Stimulated activated effector memory CD8-positive, alpha-beta T cell treated with anti-CD3 and anti-CD28 coated beads, Interleukin-12 subunit alpha, Interleukin-12 subunit beta, amount 100 ng/mL, for 72 hours (primary cell): ENCODE measurements at regions not wholly inside any gene's neighbourhood (a gene's known extent, or its start where the extent isn't known, plus 50 kb on each side); places are given as distances from the start of the nearest gene placed in this dataset.
A peak's percentile ranks its signal among the peaks of the same experiment; 100 is the strongest.

Source experiments
- ATAC-seq: fragments of 150-1000 bp; cut with Tn5 transposase; 2 replicates; pipeline ENCODE4 v1.10.0; 2021
- DNase-seq, 2 donors: peaks; one replicate each; pipeline ENCODE4 v3.0.0; 2021 to 2022; ENCODE audit warnings: low spot score in 2 of 2
- H3K27ac Mint-ChIP-seq: one replicate; pipeline ENCODE4 v1.8.0; 2022; ENCODE audit warnings: mild to moderate bottlenecking, mixed read lengths
- H3K36me3 Mint-ChIP-seq: one replicate; pipeline ENCODE4 v1.8.0; 2022; ENCODE audit warnings: mild to moderate bottlenecking, mixed read lengths
- H3K4me1 Mint-ChIP-seq: one replicate; pipeline ENCODE4 v1.8.0; 2022; ENCODE audit warnings: mixed read lengths
- H3K4me3 Mint-ChIP-seq: one replicate; pipeline ENCODE4 v1.8.0; 2022; ENCODE audit warnings: mild to moderate bottlenecking, mixed read lengths
- H3K9me3 Mint-ChIP-seq: one replicate; pipeline ENCODE4 v1.8.0; 2022; ENCODE audit warnings: mixed read lengths

DNA sequence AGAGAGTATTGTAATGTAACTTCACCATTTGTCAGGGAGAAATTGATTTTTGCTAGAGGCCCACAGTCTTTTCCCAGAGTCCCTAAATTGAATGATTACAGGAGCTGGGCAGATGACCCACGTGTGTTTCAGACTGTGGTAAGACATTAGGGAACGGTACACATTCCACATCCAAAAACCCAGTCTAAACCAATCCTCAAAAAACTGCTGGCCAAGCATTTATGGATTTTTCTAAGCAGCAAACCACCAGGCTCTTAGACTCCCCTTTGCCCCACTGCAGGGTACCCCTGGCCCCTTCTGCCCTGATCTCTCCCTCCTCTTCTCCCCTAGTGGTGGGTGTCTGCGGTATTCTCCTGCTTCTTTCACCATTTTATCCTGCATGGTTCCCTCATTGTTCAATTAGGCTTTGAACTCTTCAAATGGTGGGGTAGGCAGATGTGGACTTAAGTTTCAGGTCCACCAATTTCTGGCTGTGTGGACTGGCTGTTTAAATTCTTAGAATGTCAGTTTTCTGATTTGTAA lies 135.5 kb upstream of the SORCS3 start:
- H3K9me3 Mint-ChIP-seq: no peaks in the 10 kb centered on the region
- H3K4me3 Mint-ChIP-seq: no peak overlapping the region
- ATAC-seq (no peak), DNase-seq (no peak)
- no peak overlapping the region for H3K27ac Mint-ChIP-seq
- H3K36me3 Mint-ChIP-seq: no peaks in the 10 kb centered on the region
- H3K4me1 Mint-ChIP-seq: no peaks in the 10 kb centered on the region

DNA sequence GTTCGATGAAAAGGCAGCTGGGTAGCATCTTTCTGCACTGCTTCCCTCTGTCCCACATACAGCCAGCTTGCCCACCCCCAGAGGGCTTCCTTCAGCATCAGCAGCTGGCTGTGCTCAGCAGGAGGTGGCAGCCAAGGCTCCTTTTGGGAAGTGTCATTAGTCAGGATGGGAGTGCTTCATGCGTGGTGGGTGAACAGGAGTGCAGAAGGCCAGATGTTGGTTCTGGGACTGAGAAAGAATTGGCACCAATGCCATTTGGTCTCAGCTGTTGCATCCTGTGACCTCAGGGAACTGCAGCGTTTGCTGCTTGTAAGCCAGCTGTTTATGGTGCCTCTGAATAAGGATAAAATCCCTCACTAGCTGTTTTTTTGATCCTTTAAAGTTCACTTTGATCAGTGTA lies 131.1 kb upstream of the SORCS3 start:
- H3K9me3 Mint-ChIP-seq: no peaks in the 10 kb centered on the region
- no peaks in the 10 kb centered on the region for H3K36me3 Mint-ChIP-seq
- ATAC-seq (no peak), DNase-seq (no peak)
- no peak overlapping the region for H3K27ac Mint-ChIP-seq
- H3K4me1 Mint-ChIP-seq: no peaks in the 10 kb centered on the region
- no peak overlapping the region for H3K4me3 Mint-ChIP-seq

DNA sequence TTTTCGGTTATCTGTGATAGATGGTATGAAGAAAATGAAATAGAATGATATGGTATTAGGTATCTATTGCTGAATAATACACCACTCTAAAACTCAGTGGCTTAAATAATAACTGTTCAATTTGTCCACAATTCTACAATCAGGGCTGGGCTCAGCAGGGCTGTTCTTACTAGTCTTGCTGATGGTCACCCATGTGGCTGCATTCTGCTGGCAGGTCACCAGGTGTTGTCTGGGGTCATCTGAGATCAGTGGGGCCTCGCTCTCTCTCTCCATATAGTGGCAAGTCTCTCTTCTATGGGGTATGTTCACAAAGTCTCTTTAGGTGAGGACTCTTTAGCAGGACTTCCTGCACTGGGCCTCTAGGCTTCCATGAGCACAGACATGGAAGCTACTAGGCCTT lies 130.4 kb upstream of the SORCS3 start:
- H3K27ac Mint-ChIP-seq: no peak overlapping the region
- no peaks in the 10 kb centered on the region for H3K36me3 Mint-ChIP-seq
- H3K4me1 Mint-ChIP-seq: no peaks in the 10 kb centered on the region
- no peaks in the 10 kb centered on the region for H3K9me3 Mint-ChIP-seq
- ATAC-seq (no peak), DNase-seq (no peak)
- H3K4me3 Mint-ChIP-seq: no peak overlapping the region

DNA sequence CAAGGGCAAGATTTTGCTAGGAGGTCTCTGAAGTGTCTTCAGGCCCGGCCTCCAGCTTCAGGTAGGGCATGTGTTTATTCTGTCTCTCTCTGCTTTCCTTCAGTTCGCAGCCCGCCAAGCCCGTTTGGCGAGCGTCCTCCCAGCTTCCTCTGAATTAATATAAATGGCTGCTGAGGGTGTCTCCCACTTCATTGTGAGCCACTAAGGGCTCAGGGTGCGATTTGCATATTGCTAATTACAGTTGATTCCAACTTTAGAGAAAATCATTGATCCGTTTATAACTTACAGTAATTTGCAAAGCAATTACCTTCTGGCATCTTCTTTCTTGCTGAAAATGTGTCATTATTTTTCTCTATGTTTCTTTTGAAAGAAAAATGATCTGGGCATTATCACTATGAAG lies 128.3 kb upstream of the SORCS3 start:
- no peaks in the 10 kb centered on the region for H3K36me3 Mint-ChIP-seq
- no peak for ATAC-seq
- DNase-seq: no peak

DNA sequence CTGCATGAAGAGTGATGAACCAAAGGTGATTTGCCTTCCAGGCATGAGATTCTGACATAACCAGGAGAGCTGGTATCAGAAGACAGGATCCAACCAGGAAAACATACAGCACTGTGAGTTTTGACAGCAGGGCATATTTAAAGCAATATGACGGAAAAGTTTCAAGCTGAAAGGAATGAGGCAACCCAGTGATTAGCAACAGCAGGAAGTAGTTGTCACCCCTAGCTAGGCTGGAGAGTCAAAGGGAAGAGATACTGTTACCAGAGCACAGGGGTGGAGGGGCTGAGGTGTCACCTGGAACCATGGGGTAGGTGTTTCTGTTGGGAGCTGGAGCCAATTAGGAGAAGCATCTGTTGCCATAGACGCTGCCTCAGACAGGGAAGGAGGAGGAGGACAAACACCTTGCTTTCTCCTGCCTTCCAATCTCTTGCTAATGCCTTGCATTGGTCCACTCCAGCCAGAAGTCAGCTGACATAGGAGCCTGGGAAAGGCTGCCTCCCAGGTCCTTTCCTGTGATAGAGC lies 125.4 kb upstream of the SORCS3 start:
- Mint-ChIP-seq H3K4me3 (no peak overlapping the region), H3K9me3 (no peaks in the 10 kb centered on the region), H3K27ac (no peak overlapping the region), H3K36me3 (no peaks in the 10 kb centered on the region), H3K4me1 (no peaks in the 10 kb centered on the region)
- ATAC-seq (no peak), DNase-seq (no peak)

More for the DNA sequence above, 128.3 kb upstream of the SORCS3 start:
- Mint-ChIP-seq H3K9me3 (no peaks in the 10 kb centered on the region), H3K27ac (no peak overlapping the region), H3K4me1 (no peaks in the 10 kb centered on the region), H3K4me3 (no peak overlapping the region)

DNA sequence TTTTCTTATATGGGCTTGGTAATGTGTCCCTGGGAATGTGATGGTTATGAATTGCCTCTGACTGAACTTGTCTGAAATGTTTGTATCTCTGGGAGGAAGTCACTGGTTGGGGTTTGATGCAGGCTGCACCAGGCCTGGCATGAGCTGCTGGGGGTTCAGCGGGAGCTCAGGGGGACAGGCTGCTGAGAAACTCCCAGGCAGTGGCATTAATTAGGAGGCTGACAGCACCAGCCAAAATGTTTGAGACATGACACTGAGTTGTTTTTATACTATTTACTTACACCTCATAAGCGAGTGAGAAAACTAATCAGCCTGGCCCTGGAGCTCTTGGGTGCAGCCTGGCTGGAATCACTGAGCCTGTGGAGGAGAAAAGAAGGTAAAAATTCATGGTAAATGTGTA lies 124.1 kb upstream of the SORCS3 start:
- no peaks in the 10 kb centered on the region for H3K4me1 Mint-ChIP-seq
- no peak for ATAC-seq
- H3K36me3 Mint-ChIP-seq: no peaks in the 10 kb centered on the region
- H3K27ac Mint-ChIP-seq: no peak overlapping the region
- no peak overlapping the region for H3K4me3 Mint-ChIP-seq
- H3K9me3 Mint-ChIP-seq: no peaks in the 10 kb centered on the region
- DNase-seq: no peak

DNA sequence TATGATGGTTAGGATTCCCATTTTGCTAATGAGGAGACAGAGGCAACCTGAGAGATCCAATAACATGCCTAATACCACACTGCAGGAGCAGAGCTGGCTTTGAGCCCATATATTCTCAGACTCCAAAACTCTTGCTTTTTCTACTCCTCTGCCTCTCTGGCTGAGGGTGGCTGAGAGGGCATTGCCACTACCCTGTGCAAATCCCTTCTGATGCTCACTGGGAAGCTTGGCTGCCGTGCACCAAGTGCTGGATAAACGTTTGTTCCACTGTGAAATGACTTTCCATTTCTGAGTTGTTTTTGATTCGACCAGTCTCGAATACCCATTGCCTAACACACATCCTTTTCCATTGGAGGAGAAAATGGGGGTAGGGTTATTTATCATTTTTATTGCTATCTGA lies 123.1 kb upstream of the SORCS3 start:
- no peak for ATAC-seq
- no peaks in the 10 kb centered on the region for H3K9me3 Mint-ChIP-seq
- H3K4me1 Mint-ChIP-seq: no peaks in the 10 kb centered on the region
- no peaks in the 10 kb centered on the region for H3K36me3 Mint-ChIP-seq
- no peak for DNase-seq
- H3K4me3 Mint-ChIP-seq: no peak overlapping the region
- no peak overlapping the region for H3K27ac Mint-ChIP-seq

DNA sequence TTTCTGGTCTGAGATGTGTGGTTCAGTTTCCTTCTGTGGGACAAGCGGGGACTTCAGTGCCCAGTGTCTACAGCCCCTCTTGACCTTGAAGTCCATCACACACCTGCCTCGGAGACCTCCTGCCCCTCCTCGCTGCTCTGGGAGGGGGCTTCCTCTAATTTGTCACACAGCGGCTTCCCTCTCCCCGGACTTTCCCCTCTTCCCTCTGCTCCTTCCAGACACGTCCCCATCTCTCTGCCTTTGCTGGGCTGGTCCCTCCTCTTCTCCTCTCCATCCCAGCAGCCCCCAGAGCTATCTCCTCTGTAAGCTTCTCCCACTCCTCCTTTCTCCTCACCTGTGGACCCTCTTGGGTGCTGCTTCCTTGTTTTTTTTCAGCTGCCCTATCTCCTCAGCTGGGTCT lies 122.2 kb upstream of the SORCS3 start:
- H3K27ac Mint-ChIP-seq: no peak overlapping the region
- no peak for DNase-seq
- H3K4me3 Mint-ChIP-seq: no peak overlapping the region

DNA sequence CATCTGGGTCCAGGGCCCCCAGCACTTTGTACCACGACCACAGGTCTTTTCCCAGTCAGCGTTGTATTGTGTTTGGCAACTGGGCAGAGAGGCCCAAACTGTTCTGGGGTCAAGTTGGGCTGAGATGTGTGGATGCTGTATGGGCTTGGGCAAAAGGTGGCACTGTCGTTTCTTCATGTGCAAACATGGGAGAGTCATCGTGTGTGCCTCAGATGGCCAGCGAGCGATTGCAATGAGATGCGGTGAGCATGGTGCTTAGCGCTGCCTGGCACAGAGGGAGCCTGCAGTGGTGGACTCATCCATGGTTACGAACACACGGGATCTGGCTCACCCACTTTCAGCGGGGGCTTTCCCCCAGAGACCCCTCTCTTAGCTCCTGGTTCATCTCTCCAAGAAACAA lies 120.4 kb upstream of the SORCS3 start:
- Mint-ChIP-seq H3K4me3 (no peak overlapping the region), H3K27ac (no peak overlapping the region), H3K9me3 (no peaks in the 10 kb centered on the region), H3K36me3 (no peaks in the 10 kb centered on the region), H3K4me1 (no peaks in the 10 kb centered on the region)
- ATAC-seq (no peak), DNase-seq (no peak)

More for the DNA sequence above, 122.2 kb upstream of the SORCS3 start:
- Mint-ChIP-seq H3K36me3 (no peaks in the 10 kb centered on the region), H3K9me3 (no peaks in the 10 kb centered on the region), H3K4me1 (no peaks in the 10 kb centered on the region)
- ATAC-seq: no peak

DNA sequence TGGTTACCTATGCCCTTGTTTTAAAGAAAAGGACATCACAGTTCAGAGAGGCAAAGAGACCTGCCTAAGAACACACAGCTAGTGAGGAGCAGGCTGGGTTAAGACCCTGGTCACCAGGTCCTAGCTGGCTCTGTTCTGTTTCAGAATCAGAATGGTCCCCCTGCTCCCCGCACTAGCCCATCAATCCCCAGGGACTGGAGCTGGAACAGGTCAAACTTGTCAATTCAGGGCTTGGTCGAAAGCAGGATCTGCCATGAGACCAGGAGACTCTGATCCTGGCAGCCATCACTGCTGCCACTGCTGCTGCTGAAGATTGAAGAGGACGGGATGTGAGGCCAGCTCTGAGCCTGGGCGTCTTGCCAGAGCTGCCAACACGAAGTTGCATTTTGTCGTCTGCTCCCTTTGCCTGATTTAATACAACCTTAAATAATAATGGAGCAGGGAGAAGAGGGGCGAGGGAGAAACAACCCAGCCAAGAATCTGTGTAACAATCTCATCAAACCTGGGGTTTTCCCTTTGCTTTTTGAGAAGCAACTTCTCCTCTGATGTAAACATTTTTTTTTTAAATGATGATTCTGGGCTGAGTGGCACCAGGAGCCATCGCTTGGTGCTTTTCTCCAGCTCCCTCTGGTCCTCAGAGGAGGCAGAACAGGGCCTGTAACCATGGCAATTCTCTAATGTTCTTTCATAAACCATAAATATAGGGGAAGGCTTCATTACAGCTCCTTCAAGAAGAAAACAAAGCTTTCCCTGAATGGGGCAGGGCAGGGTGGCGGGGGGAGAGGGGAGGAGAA lies 119.0 kb upstream of the SORCS3 start:
- no peaks in the 10 kb centered on the region for H3K4me1 Mint-ChIP-seq
- DNase-seq (no peak), ATAC-seq (peak; percentile 5)
- H3K9me3 Mint-ChIP-seq: no peaks in the 10 kb centered on the region
- H3K36me3 Mint-ChIP-seq: no peaks in the 10 kb centered on the region
- no peak overlapping the region for H3K27ac Mint-ChIP-seq
- H3K4me3 Mint-ChIP-seq: no peak overlapping the region

DNA sequence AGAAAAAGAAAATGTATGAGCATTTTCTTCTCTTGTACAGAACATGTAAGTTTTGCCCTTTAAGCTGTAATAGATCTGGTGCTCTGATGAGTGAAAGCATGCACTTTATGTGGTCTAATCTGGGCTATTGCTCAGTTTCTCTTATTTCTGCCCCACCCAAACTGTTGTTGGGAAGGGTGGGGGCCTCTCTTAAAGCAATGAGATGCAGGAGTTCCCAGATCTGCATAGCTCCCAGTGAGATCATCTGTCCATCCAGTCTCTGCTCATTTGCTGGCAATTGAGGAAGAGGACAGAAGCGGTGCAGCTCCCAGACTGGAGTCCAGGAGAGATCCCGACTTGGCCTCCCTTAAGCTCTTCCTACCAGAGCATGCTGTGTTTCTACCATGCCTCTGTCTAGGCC lies 114.9 kb upstream of the SORCS3 start:
- Mint-ChIP-seq H3K9me3 (no peaks in the 10 kb centered on the region), H3K27ac (no peak overlapping the region), H3K4me3 (no peak overlapping the region), H3K4me1 (no peaks in the 10 kb centered on the region), H3K36me3 (no peaks in the 10 kb centered on the region)
- ATAC-seq (no peak), DNase-seq (no peak)

DNA sequence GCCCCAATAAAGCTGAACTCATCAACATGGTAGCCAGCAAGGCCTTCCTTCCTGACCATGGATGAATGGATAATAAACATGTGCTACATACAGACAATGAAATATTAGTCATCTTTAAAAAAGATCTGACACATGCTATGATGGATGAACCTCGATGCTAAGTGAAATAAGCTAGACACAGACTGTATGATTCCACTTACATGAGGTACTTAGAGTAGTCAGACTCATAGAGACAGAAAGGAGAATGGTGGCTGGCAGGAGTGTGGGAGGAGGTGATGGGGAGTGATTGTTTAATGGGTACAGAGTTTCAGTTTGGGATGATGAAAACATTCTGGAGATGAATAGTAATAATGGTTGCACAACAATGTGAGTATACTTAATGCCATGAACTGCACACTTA lies 114.1 kb upstream of the SORCS3 start:
- H3K4me1 Mint-ChIP-seq: no peaks in the 10 kb centered on the region
- H3K9me3 Mint-ChIP-seq: no peaks in the 10 kb centered on the region
- DNase-seq: no peak
- no peak overlapping the region for H3K27ac Mint-ChIP-seq
- no peak for ATAC-seq
- H3K4me3 Mint-ChIP-seq: no peak overlapping the region
- no peaks in the 10 kb centered on the region for H3K36me3 Mint-ChIP-seq

DNA sequence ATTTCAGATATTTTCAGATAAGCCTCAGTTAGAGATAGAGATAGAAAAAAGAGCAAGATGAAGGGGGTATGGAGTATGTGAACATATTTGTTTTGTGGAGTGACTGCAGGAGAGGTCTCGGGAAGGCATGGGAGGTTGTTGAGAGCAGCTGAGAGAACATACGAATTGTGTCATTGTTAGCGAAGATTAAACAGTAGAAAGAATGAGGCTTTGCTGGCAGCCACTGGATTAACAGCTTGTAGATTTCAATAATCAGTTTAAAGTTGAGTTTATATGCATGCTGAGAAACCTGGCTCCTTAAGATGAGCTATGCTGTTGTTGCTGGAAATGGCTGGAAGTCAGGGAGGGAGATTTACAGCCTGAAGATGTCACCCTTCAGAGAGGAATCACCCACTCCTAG lies 100.9 kb upstream of the SORCS3 start:
- DNase-seq (no peak), ATAC-seq (no peak)
- Mint-ChIP-seq H3K9me3 (no peaks in the 10 kb centered on the region), H3K36me3 (no peaks in the 10 kb centered on the region), H3K4me3 (no peak overlapping the region), H3K27ac (no peak overlapping the region), H3K4me1 (no peaks in the 10 kb centered on the region)

DNA sequence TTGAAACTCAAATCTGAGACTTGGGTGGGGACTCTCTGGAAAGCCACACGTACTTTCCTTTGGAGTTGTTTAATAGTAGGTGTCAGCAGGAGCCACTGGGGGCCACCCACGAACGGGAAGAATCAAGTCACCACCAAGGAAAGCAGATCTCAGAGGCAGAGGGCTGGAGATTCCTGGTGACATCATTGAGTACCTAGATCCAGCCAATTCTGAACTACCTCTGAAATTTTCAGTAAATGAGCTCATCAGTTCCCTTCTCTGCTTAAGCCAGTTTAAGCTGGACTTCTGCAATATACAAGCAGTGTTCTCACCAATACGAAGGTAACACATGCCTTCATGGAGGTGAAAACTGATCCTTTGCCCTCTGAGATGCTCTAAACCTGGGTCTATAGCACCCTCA lies 99.3 kb upstream of the SORCS3 start:
- no peak for ATAC-seq

DNA sequence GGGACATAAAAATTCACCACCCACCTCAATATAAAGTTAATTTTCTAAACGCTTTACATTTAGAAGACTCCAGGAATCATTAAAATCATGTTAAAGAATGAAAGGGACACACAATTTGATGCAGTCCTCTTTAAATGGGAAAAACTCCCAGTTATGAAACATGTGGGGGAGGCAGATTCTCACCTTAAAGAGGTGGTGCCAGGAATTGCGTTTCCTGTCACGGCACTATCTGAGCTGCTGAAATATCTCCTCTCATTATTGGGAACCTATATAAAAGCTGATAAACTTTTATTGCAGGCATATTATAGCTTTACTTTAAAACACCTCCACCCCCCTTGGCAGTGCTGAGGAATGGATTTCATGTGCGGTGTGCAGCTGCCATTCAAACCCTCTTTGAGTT lies 94.8 kb upstream of the SORCS3 start:
- Mint-ChIP-seq H3K27ac (no peak overlapping the region), H3K9me3 (no peaks in the 10 kb centered on the region), H3K36me3 (no peaks in the 10 kb centered on the region), H3K4me3 (no peak overlapping the region), H3K4me1 (no peaks in the 10 kb centered on the region)
- ATAC-seq (no peak), DNase-seq (peak in 1 of 2 donors; percentile 2)

More for the DNA sequence above, 99.3 kb upstream of the SORCS3 start:
- Mint-ChIP-seq H3K4me1 (no peaks in the 10 kb centered on the region), H3K36me3 (no peaks in the 10 kb centered on the region), H3K27ac (no peak overlapping the region), H3K9me3 (no peaks in the 10 kb centered on the region), H3K4me3 (no peak overlapping the region)
- DNase-seq: no peak

DNA sequence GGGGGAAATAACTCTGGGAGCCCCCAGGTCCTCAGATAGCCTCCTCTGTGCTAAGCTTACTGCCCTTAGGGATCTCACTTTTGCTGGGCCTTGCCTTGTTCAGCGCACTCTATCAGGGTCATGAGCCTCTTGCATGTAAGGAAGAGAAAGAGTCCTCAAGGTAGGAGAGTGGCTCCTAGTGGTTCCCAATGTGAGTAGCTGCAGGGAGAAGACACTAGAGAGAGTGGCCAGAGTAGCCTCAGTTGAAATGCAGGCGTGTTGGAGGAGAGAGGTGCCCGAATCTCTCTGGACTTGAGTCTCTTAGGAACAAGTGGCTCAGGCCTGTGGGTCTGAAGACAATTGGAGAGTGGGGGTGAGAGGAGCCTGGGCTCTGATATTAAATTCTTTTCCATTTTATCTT lies 94.3 kb upstream of the SORCS3 start:
- H3K27ac Mint-ChIP-seq: no peak overlapping the region
- peak in 1 of 2 donors; percentile 25 for DNase-seq
- no peak for ATAC-seq
- H3K4me3 Mint-ChIP-seq: no peak overlapping the region
- no peaks in the 10 kb centered on the region for H3K4me1 Mint-ChIP-seq
- no peaks in the 10 kb centered on the region for H3K36me3 Mint-ChIP-seq
- no peaks in the 10 kb centered on the region for H3K9me3 Mint-ChIP-seq
